HepG2 (cell line): ENCODE measurements at regions not wholly inside any gene's neighbourhood (a gene's known extent, or its start where the extent isn't known, plus 50 kb on each side); places are given as distances from the start of the nearest gene placed in this dataset.

Experiments used
- EP300 ChIP-seq, 3 experiments: sonication (generic) in 1 of 3; formaldehyde crosslinking in 1 of 3; IDR thresholded peaks; 2 replicates each; pipeline versions ENCODE4 v1.5.1 to v1.6.1; 2011 to 2020; ENCODE audit warnings: low read depth in 2 of 3, low read length in 2 of 3, borderline replicate concordance in 1 of 3, improper control_type of control experiment in 1 of 3, mild to moderate bottlenecking in 1 of 3, missing genetic modification reagents in 1 of 3, moderate library complexity in 1 of 3
- EZH2 ChIP-seq: conservative IDR thresholded peaks from 2 replicates; pipeline ENCODE4 v1.6.1; 2012; ENCODE audit warnings: mild to moderate bottlenecking, low read depth, low read length, moderate library complexity
- GFI1 ChIP-seq: sonication (generic); formaldehyde crosslinking; IDR thresholded peaks from 2 replicates; pipeline ENCODE4 v1.5.0; 2020; ENCODE audit warnings: missing genetic modification reagents, mild to moderate bottlenecking, borderline replicate concordance
- KDM1A ChIP-seq: IDR thresholded peaks from 2 replicates; pipeline ENCODE4 v1.6.1; 2016; ENCODE audit warnings: missing compliant biosample characterization
- NR3C1 ChIP-seq: sonication (generic); formaldehyde crosslinking; IDR thresholded peaks from 2 replicates; pipeline ENCODE4 v1.4.0; 2020; ENCODE audit warnings: missing genetic modification reagents
- RBAK ChIP-seq: sonication (generic); formaldehyde crosslinking; IDR thresholded peaks from 2 replicates; pipeline ENCODE4 v1.5.1; 2020; ENCODE audit warnings: mild to moderate bottlenecking, missing genetic modification reagents
- TF ChIP-seq, protein P1 (sequence below): sonication (generic); formaldehyde crosslinking; IDR thresholded peaks from 2 replicates; pipeline ENCODE4 v1.5.0; 2020; ENCODE audit warnings: missing genetic modification reagents

DNA sequence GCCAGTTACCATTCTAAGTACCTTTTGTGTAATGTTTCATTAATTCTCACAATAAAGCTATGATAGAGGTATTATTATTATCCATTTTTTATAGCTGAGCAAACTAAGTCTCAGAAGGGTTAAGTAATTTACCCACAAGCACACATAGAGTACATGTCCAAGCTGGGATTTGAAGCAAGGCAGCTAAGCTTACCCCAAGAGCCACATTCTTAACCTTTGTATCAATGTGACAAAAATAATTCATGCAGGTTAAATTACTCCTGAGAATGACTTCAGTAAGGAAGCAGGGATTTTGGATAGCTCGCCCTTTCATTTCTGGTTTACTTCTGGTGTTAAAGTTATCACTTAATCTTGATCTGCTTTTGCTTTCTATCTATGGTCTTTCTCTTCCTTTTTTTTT lies 141.9 kb downstream of the ACTBL2 start:
- TF ChIP-seq KDM1A (CRISPR knock-in tag) (no peak), GFI1 (CRISPR knock-in tag) (no peak), NR3C1 (no peak), EZH2 (no peak), EP300 (IDR thresholded peaks at IDR 0.05; ENCODE audit: low read depth in 2 of 2, low read length in 2 of 2) (no peak), EP300 (CRISPR knock-in tag; IDR thresholded peaks at IDR 0.05; ENCODE audit: borderline replicate concordance) (no peak), RBAK (no peak)
- TF ChIP-seq, protein P1, sequence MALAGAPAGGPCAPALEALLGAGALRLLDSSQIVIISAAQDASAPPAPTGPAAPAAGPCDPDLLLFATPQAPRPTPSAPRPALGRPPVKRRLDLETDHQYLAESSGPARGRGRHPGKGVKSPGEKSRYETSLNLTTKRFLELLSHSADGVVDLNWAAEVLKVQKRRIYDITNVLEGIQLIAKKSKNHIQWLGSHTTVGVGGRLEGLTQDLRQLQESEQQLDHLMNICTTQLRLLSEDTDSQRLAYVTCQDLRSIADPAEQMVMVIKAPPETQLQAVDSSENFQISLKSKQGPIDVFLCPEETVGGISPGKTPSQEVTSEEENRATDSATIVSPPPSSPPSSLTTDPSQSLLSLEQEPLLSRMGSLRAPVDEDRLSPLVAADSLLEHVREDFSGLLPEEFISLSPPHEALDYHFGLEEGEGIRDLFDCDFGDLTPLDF (CRISPR knock-in tag): no peak
